IPS-15b (cell line): ENCODE measurements at regions not wholly inside any gene's neighbourhood (a gene's known extent, or its start where the extent isn't known, plus 50 kb on each side); places are given as distances from the start of the nearest gene placed in this dataset.

Experiments used
- H3K27me3 ChIP-seq: one replicate; pipeline ENCODE4 v1.6.1; 2013; ENCODE audit warnings: low read length; ENCODE audit not compliant: control insufficient read depth, insufficient read depth
- H3K36me3 ChIP-seq: one replicate; pipeline ENCODE4 v1.6.1; 2013; ENCODE audit warnings: low read length; ENCODE audit not compliant: control insufficient read depth, insufficient read depth
- H3K4me1 ChIP-seq: one replicate; pipeline ENCODE4 v1.6.1; 2013; ENCODE audit warnings: mild to moderate bottlenecking, low read length; ENCODE audit not compliant: control insufficient read depth, insufficient read depth
- H3K4me3 ChIP-seq: one replicate; pipeline ENCODE4 v1.5.1; 2013; ENCODE audit warnings: low read depth, low read length
- H3K9ac ChIP-seq: one replicate; pipeline ENCODE4 v1.6.1; 2013; ENCODE audit warnings: low read depth, mild to moderate bottlenecking, low read length
- H3K9me3 ChIP-seq: one replicate; pipeline ENCODE4 v1.6.1; 2013; ENCODE audit warnings: mild to moderate bottlenecking, low read length; ENCODE audit not compliant: control insufficient read depth, insufficient read depth

DNA sequence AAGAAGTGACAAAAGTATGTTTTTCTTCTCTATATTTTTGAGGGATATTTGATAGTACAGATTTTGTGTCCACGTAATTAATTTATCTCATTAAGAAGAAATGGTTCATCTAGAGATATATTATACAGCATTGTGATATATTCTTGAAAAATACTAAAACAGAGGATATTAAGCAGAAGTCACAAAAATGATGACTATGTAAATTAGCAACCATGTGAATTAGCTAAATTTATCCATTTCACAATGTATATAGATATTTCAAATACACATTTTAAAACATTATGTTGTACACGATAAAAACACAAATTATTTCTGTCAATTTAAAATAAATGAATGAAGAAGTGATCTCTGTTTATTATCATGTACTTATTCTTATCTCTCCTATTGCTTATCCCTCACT is 989.5 kb downstream of the TUSC7 start:
- H3K4me3 ChIP-seq = no peak overlapping the region
- no peaks in the 10 kb centered on the region for H3K36me3 ChIP-seq
- H3K9ac ChIP-seq = no peak overlapping the region
- H3K4me1 ChIP-seq = no peaks in the 10 kb centered on the region
- H3K9me3 ChIP-seq = no peaks in the 10 kb centered on the region
- no peaks in the 10 kb centered on the region for H3K27me3 ChIP-seq

DNA sequence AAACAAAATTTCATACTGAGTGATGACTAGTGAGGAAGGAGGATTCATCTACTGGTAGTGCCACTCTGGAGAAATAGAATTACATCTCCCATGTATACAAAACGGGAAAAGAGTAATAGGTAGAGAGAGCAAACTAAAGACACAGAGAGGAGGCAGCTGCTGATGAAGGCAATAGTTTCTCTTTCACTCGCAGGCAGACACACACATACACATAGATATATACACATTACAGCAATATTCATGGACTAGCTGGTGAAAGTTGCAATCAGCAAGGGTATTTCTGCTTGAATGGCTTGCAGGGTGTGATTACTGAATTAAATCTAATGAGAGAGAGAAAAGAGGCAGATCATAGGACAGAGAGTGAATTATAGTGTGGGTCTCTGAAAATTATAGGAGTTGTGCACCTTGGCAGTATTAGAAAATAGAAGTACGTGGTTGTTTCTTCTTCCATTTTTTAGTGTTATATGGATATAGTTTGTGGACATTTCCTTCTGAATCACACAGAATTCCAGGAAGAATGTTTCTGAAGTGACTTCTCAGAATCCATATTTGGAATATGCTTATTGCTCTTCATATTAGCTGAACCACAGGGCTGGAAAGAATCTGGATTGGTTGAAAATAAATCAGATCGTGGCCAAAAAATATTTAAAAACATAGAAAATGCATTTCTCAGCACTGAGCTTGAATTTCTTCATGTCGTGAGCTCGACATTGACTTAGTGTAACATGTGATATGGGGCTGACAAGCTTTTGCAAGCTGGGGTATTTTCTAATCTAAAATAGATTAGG is 991.2 kb downstream of the TUSC7 start:
- Histone ChIP-seq H3K36me3 (no peaks in the 10 kb centered on the region), H3K4me3 (no peak overlapping the region), H3K9me3 (no peaks in the 10 kb centered on the region), H3K9ac (no peak overlapping the region), H3K4me1 (no peaks in the 10 kb centered on the region), H3K27me3 (no peaks in the 10 kb centered on the region)

GRCh38 chr3:117705011-117705410 is 995.4 kb downstream of the TUSC7 start:
- Histone ChIP-seq H3K4me3 (no peak overlapping the region), H3K9ac (no peak overlapping the region), H3K4me1 (no peaks in the 10 kb centered on the region), H3K36me3 (no peaks in the 10 kb centered on the region), H3K9me3 (no peaks in the 10 kb centered on the region), H3K27me3 (no peaks in the 10 kb centered on the region)

- no peaks in the 10 kb centered on the region for H3K36me3 ChIP-seq
- no peak overlapping the region for H3K9ac ChIP-seq
- no peaks in the 10 kb centered on the region for H3K27me3 ChIP-seq
- H3K4me3 ChIP-seq = no peak overlapping the region
- H3K4me1 ChIP-seq = no peaks in the 10 kb centered on the region
- no peaks in the 10 kb centered on the region for H3K9me3 ChIP-seq
Measured at GRCh38 chr3:117706037-117706436, 996.5 kb downstream of the TUSC7 start.

DNA sequence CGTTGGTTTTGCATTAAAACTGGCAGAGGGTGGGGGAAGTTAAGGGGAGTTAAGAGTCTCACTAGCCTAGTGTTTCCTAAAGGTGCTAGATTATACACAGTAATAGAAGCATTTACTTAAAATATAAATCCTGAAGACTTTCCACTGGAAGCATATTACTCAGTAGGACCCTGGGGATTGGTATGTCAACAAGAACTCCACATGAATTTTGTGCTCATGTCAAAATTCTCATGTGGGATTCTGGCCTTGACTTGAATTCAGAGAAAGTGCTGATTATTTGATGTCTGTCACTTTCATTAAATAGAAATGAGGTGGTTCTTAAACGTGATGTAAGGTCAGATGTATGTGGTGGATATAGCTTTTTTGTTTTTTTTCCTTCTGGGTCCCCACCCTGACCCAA is 997.2 kb downstream of the TUSC7 start:
- no peak overlapping the region for H3K4me3 ChIP-seq
- no peaks in the 10 kb centered on the region for H3K4me1 ChIP-seq
- H3K9me3 ChIP-seq = no peaks in the 10 kb centered on the region
- no peaks in the 10 kb centered on the region for H3K36me3 ChIP-seq
- no peaks in the 10 kb centered on the region for H3K27me3 ChIP-seq
- no peak overlapping the region for H3K9ac ChIP-seq

DNA sequence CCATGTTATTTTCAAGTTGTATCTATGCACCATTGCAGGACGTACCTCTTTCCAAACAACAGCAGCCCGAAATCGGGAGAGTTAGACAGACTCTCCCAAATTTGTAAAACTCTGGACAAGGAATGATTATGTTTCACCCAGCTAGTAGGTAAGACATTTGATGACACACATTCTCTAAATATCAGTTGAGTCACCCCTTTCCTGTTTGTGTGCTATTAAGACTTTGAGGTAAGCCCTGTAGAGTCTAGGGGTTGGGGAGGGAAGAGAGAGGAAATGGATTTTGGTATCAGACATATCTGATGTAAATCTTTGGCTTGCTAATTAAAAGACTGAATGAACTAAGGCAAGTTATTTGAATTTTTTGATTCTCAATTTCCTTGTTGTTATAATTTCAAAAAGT is 999.0 kb downstream of the TUSC7 start:
- no peaks in the 10 kb centered on the region for H3K4me1 ChIP-seq
- H3K9ac ChIP-seq = no peak overlapping the region
- no peaks in the 10 kb centered on the region for H3K27me3 ChIP-seq
- H3K9me3 ChIP-seq = no peaks in the 10 kb centered on the region
- no peak overlapping the region for H3K4me3 ChIP-seq
- no peaks in the 10 kb centered on the region for H3K36me3 ChIP-seq

DNA sequence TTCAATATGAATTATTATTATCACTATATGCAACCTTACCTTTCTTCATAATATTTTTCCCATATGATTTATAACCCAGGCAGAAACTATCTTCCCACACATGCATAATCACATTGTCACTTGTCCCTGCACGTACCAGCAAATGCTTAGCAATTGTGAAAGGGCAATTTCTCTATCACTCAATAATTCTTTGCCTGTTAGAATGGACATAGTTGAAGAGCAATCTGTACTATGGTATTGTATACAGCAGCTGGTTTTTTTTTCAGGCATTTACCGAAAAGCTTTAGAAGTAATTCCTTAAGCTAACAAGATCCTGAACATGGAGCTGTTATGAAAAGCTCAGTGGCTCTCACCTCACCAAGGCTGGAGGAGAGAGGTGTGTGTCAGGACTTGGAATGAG is 999.5 kb downstream of the TUSC7 start:
- Histone ChIP-seq H3K4me1 (no peaks in the 10 kb centered on the region), H3K9ac (no peak overlapping the region), H3K9me3 (no peaks in the 10 kb centered on the region), H3K4me3 (no peak overlapping the region), H3K36me3 (no peaks in the 10 kb centered on the region), H3K27me3 (no peaks in the 10 kb centered on the region)

GRCh38 chr3:117710501-117710900 is 1000.9 kb downstream of the TUSC7 start:
- Histone ChIP-seq H3K36me3 (no peaks in the 10 kb centered on the region), H3K27me3 (no peaks in the 10 kb centered on the region), H3K9me3 (no peaks in the 10 kb centered on the region), H3K9ac (no peak overlapping the region), H3K4me3 (no peak overlapping the region), H3K4me1 (no peaks in the 10 kb centered on the region)

DNA sequence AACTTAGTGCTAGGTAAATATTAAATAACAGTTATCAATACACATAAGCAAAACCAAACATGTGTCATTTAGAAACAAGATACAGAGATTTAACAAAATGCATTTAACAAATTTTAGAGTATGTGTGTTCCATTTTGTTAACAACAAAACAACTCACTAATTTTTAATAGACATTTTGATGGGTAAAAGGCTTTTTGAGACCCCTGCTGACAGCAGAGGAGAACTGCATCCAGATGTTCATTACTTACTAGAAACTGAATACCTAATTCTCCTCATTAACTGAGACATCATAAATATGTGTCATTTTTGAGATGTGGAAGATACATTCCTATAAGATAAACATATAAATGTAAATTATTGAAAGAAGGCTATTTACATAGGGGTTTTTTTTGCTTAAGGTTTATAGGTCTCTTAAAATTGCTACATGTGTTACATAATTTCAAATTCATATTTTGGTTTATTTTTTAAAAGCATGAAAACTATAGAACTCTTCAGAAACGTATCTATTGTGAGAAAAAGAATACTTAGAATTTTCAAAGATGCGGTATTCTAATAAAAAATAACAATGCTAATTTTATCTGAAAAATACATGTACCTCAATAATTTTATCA is 1009.8 kb downstream of the TUSC7 start:
- H3K9me3 ChIP-seq = no peaks in the 10 kb centered on the region
- H3K9ac ChIP-seq = no peak overlapping the region
- no peaks in the 10 kb centered on the region for H3K27me3 ChIP-seq
- no peak overlapping the region for H3K4me3 ChIP-seq
- no peaks in the 10 kb centered on the region for H3K36me3 ChIP-seq
- no peaks in the 10 kb centered on the region for H3K4me1 ChIP-seq

- Histone ChIP-seq H3K9ac (no peak overlapping the region), H3K9me3 (no peaks in the 10 kb centered on the region), H3K4me1 (no peaks in the 10 kb centered on the region)
Measured at GRCh38 chr3:117721866-117722265, 1012.3 kb downstream of the TUSC7 start.

GRCh38 chr3:117722856-117723255 is 1013.3 kb downstream of the TUSC7 start:
- H3K9me3 ChIP-seq = no peaks in the 10 kb centered on the region
- no peaks in the 10 kb centered on the region for H3K27me3 ChIP-seq
- no peaks in the 10 kb centered on the region for H3K4me1 ChIP-seq
- H3K36me3 ChIP-seq = no peaks in the 10 kb centered on the region
- no peak overlapping the region for H3K9ac ChIP-seq
- no peak overlapping the region for H3K4me3 ChIP-seq

More at GRCh38 chr3:117721866-117722265, 1012.3 kb downstream of the TUSC7 start:
- no peak overlapping the region for H3K4me3 ChIP-seq
- H3K36me3 ChIP-seq = no peaks in the 10 kb centered on the region
- no peaks in the 10 kb centered on the region for H3K27me3 ChIP-seq

DNA sequence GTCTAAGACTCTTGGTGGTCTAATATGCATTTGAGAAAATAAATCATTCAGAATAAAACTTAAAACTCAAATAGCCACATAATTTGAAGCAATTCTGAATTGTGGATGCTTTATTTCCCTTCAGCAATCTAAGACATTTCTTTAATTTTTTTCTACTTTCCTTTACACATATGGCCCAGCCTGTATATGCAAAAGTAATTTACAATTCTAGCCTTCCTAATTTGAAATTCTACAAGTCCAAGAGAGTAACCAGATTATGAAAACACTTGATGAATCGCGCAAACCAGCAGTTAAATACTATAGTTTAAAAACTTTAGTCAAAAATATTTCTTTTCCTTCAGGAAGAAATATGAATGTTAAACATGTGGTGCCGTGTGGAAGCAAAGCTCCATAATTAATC is 1014.2 kb downstream of the TUSC7 start:
- Histone ChIP-seq H3K9me3 (no peaks in the 10 kb centered on the region), H3K27me3 (no peaks in the 10 kb centered on the region), H3K4me1 (no peaks in the 10 kb centered on the region), H3K9ac (no peak overlapping the region), H3K4me3 (no peak overlapping the region), H3K36me3 (no peaks in the 10 kb centered on the region)
